NB4 (cell line): ENCODE measurements at regions not wholly inside any gene's neighbourhood (a gene's known extent, or its start where the extent isn't known, plus 50 kb on each side); places are given as distances from the start of the nearest gene placed in this dataset.

ENCODE experiments used
- CTCF ChIP-seq: IDR thresholded peaks from one replicate; pipeline ENCODE4 v1.5.1; 2012; ENCODE audit warnings: low read depth, low read length
- MAX ChIP-seq: IDR thresholded peaks from 2 replicates; pipeline ENCODE4 v1.6.1; 2011; ENCODE audit warnings: low read depth, low read length
- MYC ChIP-seq: IDR thresholded peaks from 2 replicates; pipeline ENCODE4 v1.6.1; 2011; ENCODE audit warnings: low read depth, low read length
- POLR2A ChIP-seq: IDR thresholded peaks from 2 replicates; pipeline ENCODE4 v1.6.1; 2011; ENCODE audit warnings: mild to moderate bottlenecking; ENCODE audit not compliant: insufficient read length; ENCODE audit errors: extremely low read depth

GRCh38 chr11:26037716-26038115 is 294.2 kb upstream of the ANO3 start:
- TF ChIP-seq CTCF (no peak), MAX (no peak), MYC (no peak), POLR2A (no peak)
